ENCODE measurements at regions not wholly inside any gene's neighbourhood (a gene's known extent, or its start where the extent isn't known, plus 50 kb on each side); places are given as distances from the start of the nearest gene placed in this dataset.

DNA sequence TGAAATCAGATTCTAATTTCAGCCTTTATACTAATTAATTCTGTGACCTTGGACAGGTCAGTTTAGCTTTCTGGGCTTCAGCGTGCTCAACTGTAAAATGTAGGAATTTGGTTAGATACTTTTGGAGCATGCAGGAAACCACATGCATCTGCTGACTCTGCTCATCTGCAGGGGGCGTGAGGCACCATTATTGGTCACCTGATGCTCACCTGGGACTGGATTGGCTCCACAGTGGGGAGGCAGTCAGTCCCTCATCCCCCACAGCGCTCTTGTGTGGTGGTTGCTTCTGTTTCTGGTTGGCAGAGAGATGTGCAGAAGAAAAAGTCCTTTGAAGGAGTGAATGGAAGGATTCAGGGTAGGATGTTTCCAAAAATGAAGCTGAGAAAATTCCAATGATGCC is 150.9 kb upstream of the MTPN start:
- Histone ChIP-seq H3K56ac (replicated peaks; ENCODE audit: insufficient read length, low read depth, low read length) (no peak overlapping the region), H3K18ac (ENCODE audit: extremely low read depth, low read length) (no peak overlapping the region), H2BK12ac (ENCODE audit: low read depth, low read length) (no peak overlapping the region), H4K8ac (ENCODE audit: extremely low read depth, insufficient read depth, low read length) (no peak overlapping the region), H3K23me2 (ENCODE audit: low read depth, low read length) (no peaks in the 10 kb centered on the region), H2AFZ (ENCODE audit: low read length) (no peak overlapping the region), H3K4me2 (ENCODE audit: insufficient read depth in 1 of 2, low read depth in 2 of 2, low read length in 2 of 2) (no peak overlapping the region), H3K14ac (ENCODE audit: insufficient read length) (no peak overlapping the region), H3K4ac (replicated peaks; ENCODE audit: insufficient read length, low read depth, low read length) (no peak overlapping the region), H4K5ac (ENCODE audit: insufficient read length, low read depth, low read length) (no peak overlapping the region), H3K4me1 (replicated peaks in 1 of 4; ENCODE audit: control insufficient read depth in 3 of 4, insufficient read depth in 4 of 4, low read length in 3 of 4) (no peaks in the 10 kb centered on the region), H3K9me3 (ENCODE audit: insufficient read depth in 2 of 2, low read depth in 1 of 2, low read length in 1 of 2) (no peaks in the 10 kb centered on the region; a peak in 1 of 4 replicates), H4K91ac (replicated peaks; ENCODE audit: insufficient read length, low read length) (no peak overlapping the region), H3K27me3 (replicated peaks in 1 of 4; ENCODE audit: control insufficient read depth in 3 of 4, extremely low read depth in 1 of 4, insufficient read depth in 3 of 4, low read length in 3 of 4) (no peaks in the 10 kb centered on the region), H2AK5ac (ENCODE audit: low read depth, low read length) (no peak overlapping the region), H3K23ac (ENCODE audit: insufficient read length) (no peak overlapping the region), H3K9ac (replicated peaks in 1 of 4; ENCODE audit: extremely low read depth in 1 of 4, low read depth in 3 of 4, low read length in 3 of 4) (no peak overlapping the region), H2BK120ac (replicated peaks; ENCODE audit: low read depth, low read length) (no peak overlapping the region), H3K27ac (ENCODE audit: low read depth, low read length) (no peak overlapping the region), H3K79me1 (ENCODE audit: low read depth, low read length) (no peaks in the 10 kb centered on the region), H2BK20ac (ENCODE audit: low read length) (no peak overlapping the region), H2BK5ac (ENCODE audit: low read depth, low read length) (no peak overlapping the region), H4K20me1 (replicated peaks in 1 of 2; ENCODE audit: control insufficient read depth in 1 of 2, insufficient read depth in 2 of 2, low read length in 2 of 2) (no peaks in the 10 kb centered on the region), H2BK15ac (ENCODE audit: low read length) (no peak overlapping the region), H3K4me3 (ENCODE audit: extremely low read depth in 1 of 4, insufficient read depth in 2 of 4, low read depth in 3 of 4, low read length in 4 of 4) (no peak overlapping the region), H3K79me2 (ENCODE audit: control insufficient read depth in 1 of 2, insufficient read depth in 2 of 2, low read length in 2 of 2) (no peaks in the 10 kb centered on the region), H3K36me3 (ENCODE audit: control insufficient read depth in 2 of 4, insufficient read depth in 4 of 4, low read length in 3 of 4) (no peaks in the 10 kb centered on the region)
- ChIA-PET CTCF (ENCODE audit: partially characterized antibody) (interaction anchor here (0.9 kb wide), 1 partner anchor 12 kb away, joined by 5 read pairs; no protein-coding TSS in a partner anchor), POLR2A (ENCODE audit: partially characterized antibody) (no interaction called here)
- FAIRE-seq (no peak), DNase-seq (ENCODE audit: low read depth in 1 of 2, low spot score in 2 of 2) (no peak)
- 86% methylated on average over 3 of the region's 3 CpGs; no CpG with 5 or more reads in 1 of the 2 experiments for WGBS, 2 experiments (ENCODE audit: extremely low coverage in 1 of 2, insufficient coverage in 1 of 2, insufficient read length in 1 of 2, insufficient replicate concordance in 2 of 2, low coverage in 1 of 2, low lambda C conversion rate in 2 of 2, missing lambda C conversion rate in 1 of 2)
- TF ChIP-seq RBBP5 (IDR thresholded peaks at IDR 0.05; ENCODE audit: borderline replicate concordance, low read depth, low read length), result no peak
- TF ChIP-seq POLR2AphosphoS5 (IDR thresholded peaks at IDR 0.05; ENCODE audit: low read depth, low read length), result no peak
- no peak for TF ChIP-seq TBP (IDR thresholded peaks at IDR 0.05; ENCODE audit: low read depth, low read length)
- TF ChIP-seq, protein P1, sequence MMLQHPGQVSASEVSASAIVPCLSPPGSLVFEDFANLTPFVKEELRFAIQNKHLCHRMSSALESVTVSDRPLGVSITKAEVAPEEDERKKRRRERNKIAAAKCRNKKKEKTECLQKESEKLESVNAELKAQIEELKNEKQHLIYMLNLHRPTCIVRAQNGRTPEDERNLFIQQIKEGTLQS (IDR thresholded peaks at IDR 0.05; ENCODE audit: insufficient read depth, low read depth, low read length), result no peak
- no peak for TF ChIP-seq TCF12 (IDR thresholded peaks at IDR 0.05; ENCODE audit: low read depth, low read length)
- TF ChIP-seq EP300 (IDR thresholded peaks at IDR 0.05; ENCODE audit: borderline replicate concordance in 1 of 2, low read depth in 2 of 2, low read length in 2 of 2), result no peak
- TF ChIP-seq, protein P2, sequence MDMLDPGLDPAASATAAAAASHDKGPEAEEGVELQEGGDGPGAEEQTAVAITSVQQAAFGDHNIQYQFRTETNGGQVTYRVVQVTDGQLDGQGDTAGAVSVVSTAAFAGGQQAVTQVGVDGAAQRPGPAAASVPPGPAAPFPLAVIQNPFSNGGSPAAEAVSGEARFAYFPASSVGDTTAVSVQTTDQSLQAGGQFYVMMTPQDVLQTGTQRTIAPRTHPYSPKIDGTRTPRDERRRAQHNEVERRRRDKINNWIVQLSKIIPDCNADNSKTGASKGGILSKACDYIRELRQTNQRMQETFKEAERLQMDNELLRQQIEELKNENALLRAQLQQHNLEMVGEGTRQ (IDR thresholded peaks at IDR 0.05; ENCODE audit: low read length), result no peak
- no peak for TF ChIP-seq KDM4A (IDR thresholded peaks at IDR 0.05; ENCODE audit: low read depth, low read length, severe bottlenecking)
- TF ChIP-seq POU5F1 (IDR thresholded peaks at IDR 0.05; ENCODE audit: low read depth, low read length), result no peak
- no peak for TF ChIP-seq PHF8 (conservative IDR thresholded peaks at IDR 0.05; ENCODE audit: low read depth, low read length)
- no peak for TF ChIP-seq HDAC6 (IDR thresholded peaks at IDR 0.05; ENCODE audit: low read depth, low read length)
- TF ChIP-seq, protein P3, sequence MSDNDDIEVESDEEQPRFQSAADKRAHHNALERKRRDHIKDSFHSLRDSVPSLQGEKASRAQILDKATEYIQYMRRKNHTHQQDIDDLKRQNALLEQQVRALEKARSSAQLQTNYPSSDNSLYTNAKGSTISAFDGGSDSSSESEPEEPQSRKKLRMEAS (IDR thresholded peaks at IDR 0.05), result no peak
- TF ChIP-seq MAFK (IDR thresholded peaks at IDR 0.05; ENCODE audit: low read depth, low read length), result no peak
